WTC11 (cell line): ENCODE measurements at regions not wholly inside any gene's neighbourhood (a gene's known extent, or its start where the extent isn't known, plus 50 kb on each side); places are given as distances from the start of the nearest gene placed in this dataset.
A peak's percentile ranks its signal among the peaks of the same experiment; 100 is the strongest.

Experiments
- ATAC-seq: fragments of 200-7000 bp; cut with Tn5 transposase; 2 replicates; pipeline ENCODE4 v1.10.0; 2021; ENCODE audit warnings: mild to moderate bottlenecking, moderate library complexity
- CTCF ChIA-PET: fragments of 300-600 bp; sonication (Branson Sonifier 250); formaldehyde crosslinking; loops from one replicate; lab custom pipeline; 2021; ENCODE audit warnings: antibody characterized with exemption; lab: Charles Lee
- POLR2A ChIA-PET: fragments of 350-600 bp; sonication (Branson Sonifier 250); formaldehyde crosslinking; loops from one replicate; lab custom pipeline; 2021; ENCODE audit warnings: antibody characterized with exemption; lab: Charles Lee
- DNase-seq: peaks from one replicate; pipeline ENCODE4 v3.0.0; 2021; ENCODE audit warnings: low spot score
- H3K27ac Mint-ChIP-seq: 2 replicates; pipeline ENCODE4 v1.8.0; 2021; ENCODE audit warnings: mixed read lengths
- H3K27me3 Mint-ChIP-seq: 2 replicates; pipeline ENCODE4 v1.8.0; 2021; ENCODE audit warnings: low read depth, mild to moderate bottlenecking, moderate library complexity, mixed read lengths
- H3K36me3 Mint-ChIP-seq: 2 replicates; pipeline ENCODE4 v1.8.0; 2021; ENCODE audit warnings: mixed read lengths
- H3K4me1 Mint-ChIP-seq: 2 replicates; pipeline ENCODE4 v1.8.0; 2022; ENCODE audit warnings: mixed read lengths
- H3K4me3 Mint-ChIP-seq: 2 replicates; pipeline ENCODE4 v1.8.0; 2021; ENCODE audit warnings: mild to moderate bottlenecking, moderate library complexity, mixed read lengths
- H3K9me3 Mint-ChIP-seq: 2 replicates; pipeline ENCODE4 v1.8.0; 2021; ENCODE audit warnings: mixed read lengths
- CBFB ChIP-seq: sonication (generic); formaldehyde crosslinking; IDR thresholded peaks from 2 replicates; pipeline ENCODE4 v1.8.1; 2022; ENCODE audit warnings: mild to moderate bottlenecking, low read depth, missing genetic modification reagents
- FOXJ3 ChIP-seq: sonication (generic); formaldehyde crosslinking; IDR thresholded peaks from 2 replicates; pipeline ENCODE4 v1.9.0; 2021; ENCODE audit warnings: missing genetic modification reagents, mild to moderate bottlenecking, borderline replicate concordance
- FOXK1 ChIP-seq: sonication (generic); formaldehyde crosslinking; IDR thresholded peaks from 2 replicates; pipeline ENCODE4 v1.8.0; 2022; ENCODE audit warnings: mild to moderate bottlenecking, moderate library complexity, missing genetic modification reagents
- GABPB1 ChIP-seq: sonication (generic); formaldehyde crosslinking; IDR thresholded peaks from 2 replicates; pipeline ENCODE4 v1.8.1; 2023; ENCODE audit warnings: mild to moderate bottlenecking, missing genetic modification reagents
- HMGA2 ChIP-seq: fragments of 250-450 bp; sonication (Bioruptor Pico); IDR thresholded peaks from 2 replicates; pipeline ENCODE4 v1.4.0; 2021; ENCODE audit warnings: mild to moderate bottlenecking, moderate library complexity
- JAZF1 ChIP-seq: fragments of 250-450 bp; sonication (Bioruptor Pico); IDR thresholded peaks from 2 replicates; pipeline ENCODE4 v1.9.0; 2021; ENCODE audit warnings: moderate library complexity, mild to moderate bottlenecking, inconsistent platforms
- NFATC4 ChIP-seq: fragments of 250-450 bp; sonication (Bioruptor Pico); IDR thresholded peaks from 2 replicates; pipeline ENCODE4 v1.9.0; 2021; ENCODE audit warnings: mild to moderate bottlenecking
- NR3C1 ChIP-seq: sonication (generic); formaldehyde crosslinking; conservative IDR thresholded peaks from 2 replicates; pipeline ENCODE4 v1.8.1; 2023; ENCODE audit warnings: low read depth, mild to moderate bottlenecking, missing genetic modification reagents
- SMAD3 ChIP-seq: sonication (generic); formaldehyde crosslinking; IDR thresholded peaks from 2 replicates; pipeline ENCODE4 v1.8.0; 2022; ENCODE audit warnings: missing genetic modification reagents, mild to moderate bottlenecking, borderline replicate concordance
- TF ChIP-seq, protein P1 (sequence below): sonication (generic); formaldehyde crosslinking; conservative IDR thresholded peaks from 2 replicates; pipeline ENCODE4 v1.8.1; 2023; ENCODE audit warnings: mild to moderate bottlenecking, low read depth, missing genetic modification reagents, moderate library complexity
- TF ChIP-seq, protein P2 (sequence below): fragments of 200-600 bp; IDR thresholded peaks from 2 replicates; pipeline ENCODE4 v1.8.0; 2022; ENCODE audit warnings: antibody characterized with exemption
- TF ChIP-seq, protein P3 (sequence below): sonication (generic); formaldehyde crosslinking; IDR thresholded peaks from 2 replicates; pipeline ENCODE4 v1.8.1; 2023; ENCODE audit warnings: mild to moderate bottlenecking, moderate library complexity, missing genetic modification reagents
- TF ChIP-seq, protein P4 (sequence below): sonication (generic); formaldehyde crosslinking; IDR thresholded peaks from 2 replicates; pipeline ENCODE4 v1.8.0; 2023; ENCODE audit warnings: missing genetic modification reagents, mild to moderate bottlenecking, borderline replicate concordance
- TF ChIP-seq, protein P5 (sequence below): sonication (generic); formaldehyde crosslinking; IDR thresholded peaks from 2 replicates; pipeline ENCODE4 v1.8.1; 2022; ENCODE audit warnings: low read depth, missing genetic modification reagents, borderline replicate concordance

DNA sequence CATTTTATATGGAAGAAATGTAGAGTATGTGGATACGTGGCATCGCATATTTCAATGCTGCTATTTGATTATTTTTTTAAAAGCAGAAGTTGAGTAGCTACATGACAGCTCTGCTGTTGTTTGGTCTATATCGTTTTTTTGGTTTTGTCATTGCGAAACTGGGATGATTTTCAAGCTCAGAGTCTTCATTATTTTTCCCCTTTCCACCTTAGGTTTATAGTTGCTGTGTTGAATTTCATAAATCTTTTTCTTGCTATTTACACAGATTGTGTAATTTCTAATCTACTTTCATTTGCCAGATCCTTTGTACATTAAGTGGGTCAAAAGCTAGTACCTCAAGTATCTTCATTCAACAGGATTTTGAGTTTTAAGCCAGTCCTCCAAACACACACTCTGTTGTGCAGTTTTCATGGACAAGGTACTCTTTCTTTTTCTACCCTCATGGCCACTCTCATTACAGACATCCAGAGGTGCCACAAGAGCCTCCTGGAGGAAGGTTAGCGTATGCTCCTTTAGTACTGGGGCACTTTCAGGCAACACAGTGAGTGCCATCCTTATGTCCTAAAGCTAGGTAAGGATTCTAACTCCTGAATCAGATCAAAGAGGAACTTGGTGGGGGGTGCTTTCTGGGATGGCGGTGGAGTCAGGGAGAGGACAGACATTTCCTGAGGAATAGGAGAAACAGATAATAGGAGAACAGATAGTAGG is 123.2 kb downstream of the FHIP1A start:
- TF ChIP-seq SMAD3 (CRISPR knock-in tag) (no peak), NR3C1 (CRISPR knock-in tag) (no peak), CBFB (CRISPR knock-in tag) (no peak), FOXK1 (no peak), GABPB1 (CRISPR knock-in tag) (no peak), FOXJ3 (CRISPR knock-in tag) (no peak), NFATC4 (CRISPR knock-in tag) (no peak), JAZF1 (CRISPR knock-in tag) (no peak), HMGA2 (no peak)
- TF ChIP-seq, protein P1, sequence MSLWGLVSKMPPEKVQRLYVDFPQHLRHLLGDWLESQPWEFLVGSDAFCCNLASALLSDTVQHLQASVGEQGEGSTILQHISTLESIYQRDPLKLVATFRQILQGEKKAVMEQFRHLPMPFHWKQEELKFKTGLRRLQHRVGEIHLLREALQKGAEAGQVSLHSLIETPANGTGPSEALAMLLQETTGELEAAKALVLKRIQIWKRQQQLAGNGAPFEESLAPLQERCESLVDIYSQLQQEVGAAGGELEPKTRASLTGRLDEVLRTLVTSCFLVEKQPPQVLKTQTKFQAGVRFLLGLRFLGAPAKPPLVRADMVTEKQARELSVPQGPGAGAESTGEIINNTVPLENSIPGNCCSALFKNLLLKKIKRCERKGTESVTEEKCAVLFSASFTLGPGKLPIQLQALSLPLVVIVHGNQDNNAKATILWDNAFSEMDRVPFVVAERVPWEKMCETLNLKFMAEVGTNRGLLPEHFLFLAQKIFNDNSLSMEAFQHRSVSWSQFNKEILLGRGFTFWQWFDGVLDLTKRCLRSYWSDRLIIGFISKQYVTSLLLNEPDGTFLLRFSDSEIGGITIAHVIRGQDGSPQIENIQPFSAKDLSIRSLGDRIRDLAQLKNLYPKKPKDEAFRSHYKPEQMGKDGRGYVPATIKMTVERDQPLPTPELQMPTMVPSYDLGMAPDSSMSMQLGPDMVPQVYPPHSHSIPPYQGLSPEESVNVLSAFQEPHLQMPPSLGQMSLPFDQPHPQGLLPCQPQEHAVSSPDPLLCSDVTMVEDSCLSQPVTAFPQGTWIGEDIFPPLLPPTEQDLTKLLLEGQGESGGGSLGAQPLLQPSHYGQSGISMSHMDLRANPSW (CRISPR knock-in tag): no peak
- TF ChIP-seq, protein P2, sequence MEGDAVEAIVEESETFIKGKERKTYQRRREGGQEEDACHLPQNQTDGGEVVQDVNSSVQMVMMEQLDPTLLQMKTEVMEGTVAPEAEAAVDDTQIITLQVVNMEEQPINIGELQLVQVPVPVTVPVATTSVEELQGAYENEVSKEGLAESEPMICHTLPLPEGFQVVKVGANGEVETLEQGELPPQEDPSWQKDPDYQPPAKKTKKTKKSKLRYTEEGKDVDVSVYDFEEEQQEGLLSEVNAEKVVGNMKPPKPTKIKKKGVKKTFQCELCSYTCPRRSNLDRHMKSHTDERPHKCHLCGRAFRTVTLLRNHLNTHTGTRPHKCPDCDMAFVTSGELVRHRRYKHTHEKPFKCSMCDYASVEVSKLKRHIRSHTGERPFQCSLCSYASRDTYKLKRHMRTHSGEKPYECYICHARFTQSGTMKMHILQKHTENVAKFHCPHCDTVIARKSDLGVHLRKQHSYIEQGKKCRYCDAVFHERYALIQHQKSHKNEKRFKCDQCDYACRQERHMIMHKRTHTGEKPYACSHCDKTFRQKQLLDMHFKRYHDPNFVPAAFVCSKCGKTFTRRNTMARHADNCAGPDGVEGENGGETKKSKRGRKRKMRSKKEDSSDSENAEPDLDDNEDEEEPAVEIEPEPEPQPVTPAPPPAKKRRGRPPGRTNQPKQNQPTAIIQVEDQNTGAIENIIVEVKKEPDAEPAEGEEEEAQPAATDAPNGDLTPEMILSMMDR: no peak
- TF ChIP-seq, protein P3, sequence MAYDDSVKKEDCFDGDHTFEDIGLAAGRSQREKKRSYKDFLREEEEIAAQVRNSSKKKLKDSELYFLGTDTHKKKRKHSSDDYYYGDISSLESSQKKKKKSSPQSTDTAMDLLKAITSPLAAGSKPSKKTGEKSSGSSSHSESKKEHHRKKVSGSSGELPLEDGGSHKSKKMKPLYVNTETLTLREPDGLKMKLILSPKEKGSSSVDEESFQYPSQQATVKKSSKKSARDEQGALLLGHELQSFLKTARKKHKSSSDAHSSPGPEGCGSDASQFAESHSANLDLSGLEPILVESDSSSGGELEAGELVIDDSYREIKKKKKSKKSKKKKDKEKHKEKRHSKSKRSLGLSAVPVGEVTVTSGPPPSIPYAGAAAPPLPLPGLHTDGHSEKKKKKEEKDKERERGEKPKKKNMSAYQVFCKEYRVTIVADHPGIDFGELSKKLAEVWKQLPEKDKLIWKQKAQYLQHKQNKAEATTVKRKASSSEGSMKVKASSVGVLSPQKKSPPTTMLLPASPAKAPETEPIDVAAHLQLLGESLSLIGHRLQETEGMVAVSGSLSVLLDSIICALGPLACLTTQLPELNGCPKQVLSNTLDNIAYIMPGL (CRISPR knock-in tag): no peak
- TF ChIP-seq, protein P4, sequence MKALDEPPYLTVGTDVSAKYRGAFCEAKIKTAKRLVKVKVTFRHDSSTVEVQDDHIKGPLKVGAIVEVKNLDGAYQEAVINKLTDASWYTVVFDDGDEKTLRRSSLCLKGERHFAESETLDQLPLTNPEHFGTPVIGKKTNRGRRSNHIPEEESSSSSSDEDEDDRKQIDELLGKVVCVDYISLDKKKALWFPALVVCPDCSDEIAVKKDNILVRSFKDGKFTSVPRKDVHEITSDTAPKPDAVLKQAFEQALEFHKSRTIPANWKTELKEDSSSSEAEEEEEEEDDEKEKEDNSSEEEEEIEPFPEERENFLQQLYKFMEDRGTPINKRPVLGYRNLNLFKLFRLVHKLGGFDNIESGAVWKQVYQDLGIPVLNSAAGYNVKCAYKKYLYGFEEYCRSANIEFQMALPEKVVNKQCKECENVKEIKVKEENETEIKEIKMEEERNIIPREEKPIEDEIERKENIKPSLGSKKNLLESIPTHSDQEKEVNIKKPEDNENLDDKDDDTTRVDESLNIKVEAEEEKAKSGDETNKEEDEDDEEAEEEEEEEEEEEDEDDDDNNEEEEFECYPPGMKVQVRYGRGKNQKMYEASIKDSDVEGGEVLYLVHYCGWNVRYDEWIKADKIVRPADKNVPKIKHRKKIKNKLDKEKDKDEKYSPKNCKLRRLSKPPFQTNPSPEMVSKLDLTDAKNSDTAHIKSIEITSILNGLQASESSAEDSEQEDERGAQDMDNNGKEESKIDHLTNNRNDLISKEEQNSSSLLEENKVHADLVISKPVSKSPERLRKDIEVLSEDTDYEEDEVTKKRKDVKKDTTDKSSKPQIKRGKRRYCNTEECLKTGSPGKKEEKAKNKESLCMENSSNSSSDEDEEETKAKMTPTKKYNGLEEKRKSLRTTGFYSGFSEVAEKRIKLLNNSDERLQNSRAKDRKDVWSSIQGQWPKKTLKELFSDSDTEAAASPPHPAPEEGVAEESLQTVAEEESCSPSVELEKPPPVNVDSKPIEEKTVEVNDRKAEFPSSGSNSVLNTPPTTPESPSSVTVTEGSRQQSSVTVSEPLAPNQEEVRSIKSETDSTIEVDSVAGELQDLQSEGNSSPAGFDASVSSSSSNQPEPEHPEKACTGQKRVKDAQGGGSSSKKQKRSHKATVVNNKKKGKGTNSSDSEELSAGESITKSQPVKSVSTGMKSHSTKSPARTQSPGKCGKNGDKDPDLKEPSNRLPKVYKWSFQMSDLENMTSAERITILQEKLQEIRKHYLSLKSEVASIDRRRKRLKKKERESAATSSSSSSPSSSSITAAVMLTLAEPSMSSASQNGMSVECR (CRISPR knock-in tag): no peak
- TF ChIP-seq, protein P5, sequence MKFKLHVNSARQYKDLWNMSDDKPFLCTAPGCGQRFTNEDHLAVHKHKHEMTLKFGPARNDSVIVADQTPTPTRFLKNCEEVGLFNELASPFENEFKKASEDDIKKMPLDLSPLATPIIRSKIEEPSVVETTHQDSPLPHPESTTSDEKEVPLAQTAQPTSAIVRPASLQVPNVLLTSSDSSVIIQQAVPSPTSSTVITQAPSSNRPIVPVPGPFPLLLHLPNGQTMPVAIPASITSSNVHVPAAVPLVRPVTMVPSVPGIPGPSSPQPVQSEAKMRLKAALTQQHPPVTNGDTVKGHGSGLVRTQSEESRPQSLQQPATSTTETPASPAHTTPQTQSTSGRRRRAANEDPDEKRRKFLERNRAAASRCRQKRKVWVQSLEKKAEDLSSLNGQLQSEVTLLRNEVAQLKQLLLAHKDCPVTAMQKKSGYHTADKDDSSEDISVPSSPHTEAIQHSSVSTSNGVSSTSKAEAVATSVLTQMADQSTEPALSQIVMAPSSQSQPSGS (CRISPR knock-in tag): no peak
- Mint-ChIP-seq H3K4me3 (no peak overlapping the region), H3K4me1 (peaks cover 26% of the 10 kb centered on the region), H3K27ac (peak overlapping the region; percentile 8; the same call in 1 of the 2 replicates), H3K36me3 (peaks cover 13% of the 10 kb centered on the region), H3K27me3 (no peaks in the 10 kb centered on the region), H3K9me3 (peaks cover 2% of the 10 kb centered on the region; the same call in 1 of the 2 replicates)
- ATAC-seq: peak; percentile 61
- no peak for DNase-seq
- POLR2A ChIA-PET: interaction anchor here (0.6 to 0.7 kb wide), 2 partner anchors 41 to 845 kb away, joined by 3 to 4 read pairs; no protein-coding TSS in a partner anchor
- CTCF ChIA-PET: interaction anchor here (1.2 to 1.4 kb wide), 2 partner anchors 8 to 43 kb away, joined by 4 to 5 read pairs; no protein-coding TSS in a partner anchor
